Right cardiac atrium (tissue), 5 donors: ENCODE measurements at regions not wholly inside any gene's neighbourhood (a gene's known extent, or its start where the extent isn't known, plus 50 kb on each side); places are given as distances from the start of the nearest gene placed in this dataset.

Source experiments
- ATAC-seq, 2 donors: fragments of 200-7000 bp; cut with Tn5 transposase; one replicate each; pipeline versions ENCODE4 v1.8.0 to v1.9.1; 2020; ENCODE audit warnings: moderate library complexity in 2 of 2, mild to moderate bottlenecking in 1 of 2
- DNase-seq, 3 donors: peaks; one replicate each; pipeline ENCODE4 v3.0.0-alpha.2; 2020
- H3K27ac ChIP-seq: one replicate; pipeline ENCODE4 v1.5.1; 2013; ENCODE audit warnings: mild to moderate bottlenecking, low read length, control low read depth, moderate library complexity
- H3K27me3 ChIP-seq: one replicate; pipeline ENCODE4 v1.6.1; 2013; ENCODE audit not compliant: control insufficient read depth, insufficient read depth
- H3K4me1 ChIP-seq: one replicate; pipeline ENCODE4 v1.6.1; 2013; ENCODE audit warnings: low read length; ENCODE audit not compliant: control insufficient read depth, insufficient read depth
- H3K4me3 ChIP-seq: one replicate; pipeline ENCODE4 v1.5.1; 2013; ENCODE audit warnings: low read length, control low read depth
- H3K9me3 ChIP-seq: one replicate; pipeline ENCODE4 v1.6.1; 2013; ENCODE audit warnings: low read length; ENCODE audit not compliant: control insufficient read depth
- WGBS: extraction: QIAGEN DNeasy Blood & Tissue Kit; methylation state at CpG from one replicate; pipeline ENCODE4 v1.1.7; 2013; 5-methylcytosine and 5-hydroxymethylcytosine counted together
- intact Hi-C, 4 donors: fragments of 100-400 bp; cut with DNase I; formaldehyde crosslinking; loops; one replicate each; pipeline versions ENCODE4 v1.11.0 to v1.14.0; 2022 to 2023
- donor health status: healthy with polysubstance abuse.
- donor health status: DM: no; HTN: yes; CAD: no.
- donor health status: DM: no; HTN: no; CAD: no.
- donor health status: DM: no; HTN: yes; CAD: no; lungs with severe emphysema.
- donor health status: DM: yes; HTN: yes; CAD: no.

- ATAC-seq (no peak), DNase-seq (no peak)
- 88% methylated on average over 2 of the region's 2 CpGs for whole genome bisulfite sequencing
- no peak overlapping the region for H3K27ac ChIP-seq
- no peak overlapping the region for H3K4me3 ChIP-seq
- intact Hi-C loops: no loop called here
- H3K9me3 ChIP-seq: no peaks in the 10 kb centered on the region
- no peaks in the 10 kb centered on the region for H3K4me1 ChIP-seq
- no peaks in the 10 kb centered on the region for H3K27me3 ChIP-seq
These were observed 192.8 kb upstream of the LYPLAL1 start for GRCh38 chr1:218980881-218981280.

DNA sequence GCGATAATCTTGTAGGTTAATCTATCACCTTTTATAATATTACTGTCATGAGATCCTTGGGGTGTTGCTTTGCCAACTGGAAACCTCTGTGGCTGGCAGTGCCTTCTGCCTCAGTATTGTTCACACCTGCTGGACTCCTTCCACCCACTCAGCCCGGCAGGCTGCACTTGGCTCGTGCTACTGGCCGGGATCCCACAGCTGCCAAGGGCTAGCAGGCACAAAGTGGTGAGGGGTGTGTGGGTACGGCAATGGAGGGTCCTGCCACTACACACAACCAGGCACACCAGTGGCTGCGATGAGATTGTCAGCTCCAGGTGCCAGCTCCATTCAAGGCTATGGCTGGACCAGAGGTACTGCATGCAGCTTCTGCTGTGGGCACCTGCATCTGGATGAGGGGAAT lies 191.2 kb upstream of the LYPLAL1 start:
- DNase-seq (peak in 1 of 3 donors; percentile 52), ATAC-seq (no peak)
- no peaks in the 10 kb centered on the region for H3K9me3 ChIP-seq
- H3K4me3 ChIP-seq: no peak overlapping the region
- intact Hi-C loops: no loop called here
- 93% methylated on average over 6 of the region's 6 CpGs for WGBS
- H3K27me3 ChIP-seq: no peaks in the 10 kb centered on the region
- no peaks in the 10 kb centered on the region for H3K4me1 ChIP-seq
- no peak overlapping the region for H3K27ac ChIP-seq

GRCh38 chr1:218983433-218983832 lies 190.2 kb upstream of the LYPLAL1 start:
- intact Hi-C loops: no loop called here
- H3K4me1 ChIP-seq: no peaks in the 10 kb centered on the region
- DNase-seq (peak in 1 of 3 donors; percentile 38), ATAC-seq (no peak)
- H3K4me3 ChIP-seq: no peak overlapping the region
- no peaks in the 10 kb centered on the region for H3K9me3 ChIP-seq
- WGBS: 95% methylated on average over 9 of the region's 9 CpGs
- no peak overlapping the region for H3K27ac ChIP-seq
- H3K27me3 ChIP-seq: no peaks in the 10 kb centered on the region

DNA sequence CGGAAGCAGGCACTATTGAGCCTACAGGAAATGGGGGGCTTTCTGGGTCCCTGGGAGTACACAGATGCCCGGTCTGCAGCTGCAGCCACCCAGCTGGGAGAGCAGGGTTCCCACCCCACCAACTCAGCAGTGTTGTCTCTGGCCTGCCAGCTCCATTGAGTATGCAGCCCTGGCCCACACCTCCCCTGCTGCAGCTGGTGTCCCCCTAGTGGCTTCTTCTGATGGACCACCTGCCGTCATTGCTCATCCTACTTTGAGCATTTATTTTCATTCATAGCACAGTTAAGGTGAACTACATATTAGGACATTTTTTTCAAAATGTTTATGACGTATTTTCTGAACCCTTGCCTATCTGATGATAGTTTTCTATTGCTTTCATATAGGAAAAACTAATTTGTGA lies 189.8 kb upstream of the LYPLAL1 start:
- no peaks in the 10 kb centered on the region for H3K9me3 ChIP-seq
- DNase-seq (peak in 1 of 3 donors; percentile 35), ATAC-seq (no peak)
- intact Hi-C loops: no loop called here
- H3K27me3 ChIP-seq: no peaks in the 10 kb centered on the region
- no peaks in the 10 kb centered on the region for H3K4me1 ChIP-seq
- H3K27ac ChIP-seq: no peak overlapping the region
- H3K4me3 ChIP-seq: no peak overlapping the region
- 86% methylated on average over 4 of the region's 4 CpGs for WGBS

GRCh38 chr1:218985424-218985984 lies 188.2 kb upstream of the LYPLAL1 start:
- H3K4me3 ChIP-seq: no peak overlapping the region
- ATAC-seq: no peak
- no peak for DNase-seq
- H3K27ac ChIP-seq: no peak overlapping the region
- WGBS: 58% methylated on average over 2 of the region's 2 CpGs
- H3K4me1 ChIP-seq: no peaks in the 10 kb centered on the region
- H3K9me3 ChIP-seq: no peaks in the 10 kb centered on the region
- intact Hi-C loops: no loop called here
- no peaks in the 10 kb centered on the region for H3K27me3 ChIP-seq

DNA sequence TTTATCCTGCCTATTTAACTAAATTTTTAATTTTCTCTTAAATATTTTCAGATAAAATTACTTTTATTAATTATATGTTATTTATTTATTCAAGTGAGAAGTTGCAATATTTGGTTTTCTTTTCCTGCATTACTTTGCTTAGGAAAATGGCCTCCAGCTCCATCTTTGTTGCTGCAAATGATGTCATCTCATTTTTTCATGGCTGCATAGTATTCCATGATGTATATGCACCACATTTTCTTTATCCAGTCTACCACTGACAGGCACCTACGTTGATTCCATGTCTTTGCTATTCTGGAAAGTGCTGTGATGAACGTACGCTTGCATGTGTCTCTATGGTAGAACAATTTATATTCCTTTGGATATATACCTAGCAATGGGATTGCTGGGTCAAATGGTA lies 186.9 kb upstream of the LYPLAL1 start:
- Histone ChIP-seq H3K4me1 (no peaks in the 10 kb centered on the region), H3K9me3 (no peaks in the 10 kb centered on the region), H3K27ac (no peak overlapping the region), H3K27me3 (no peaks in the 10 kb centered on the region), H3K4me3 (no peak overlapping the region)
- ATAC-seq (no peak), DNase-seq (no peak)
- 93% methylated on average over 3 of the region's 3 CpGs for WGBS
- intact Hi-C loops: no loop called here

- ATAC-seq (no peak), DNase-seq (peak in 1 of 3 donors; percentile 37)
- Histone ChIP-seq H3K27ac (no peak overlapping the region), H3K27me3 (no peaks in the 10 kb centered on the region), H3K4me1 (no peaks in the 10 kb centered on the region), H3K4me3 (no peak overlapping the region), H3K9me3 (no peaks in the 10 kb centered on the region)
- intact Hi-C loops: no loop called here
- 97% methylated on average over 1 of the region's 1 CpG for WGBS
These were observed 183.7 kb upstream of the LYPLAL1 start for GRCh38 chr1:218990019-218990418.

GRCh38 chr1:218991089-218991488 lies 182.6 kb upstream of the LYPLAL1 start:
- no peak overlapping the region for H3K4me3 ChIP-seq
- no peaks in the 10 kb centered on the region for H3K4me1 ChIP-seq
- no peaks in the 10 kb centered on the region for H3K9me3 ChIP-seq
- DNase-seq (no peak), ATAC-seq (no peak)
- no peaks in the 10 kb centered on the region for H3K27me3 ChIP-seq
- intact Hi-C loops: no loop called here
- 88% methylated on average over 1 of the region's 1 CpG for WGBS
- H3K27ac ChIP-seq: no peak overlapping the region

- Histone ChIP-seq H3K27ac (no peak overlapping the region), H3K4me3 (no peak overlapping the region), H3K4me1 (no peaks in the 10 kb centered on the region), H3K9me3 (no peaks in the 10 kb centered on the region), H3K27me3 (no peaks in the 10 kb centered on the region)
- ATAC-seq (no peak), DNase-seq (no peak)
- intact Hi-C loops: no loop called here
- WGBS: 97% methylated on average over 1 of the region's 1 CpG
These were observed 179.1 kb upstream of the LYPLAL1 start for GRCh38 chr1:218994615-218995014.

GRCh38 chr1:218995091-218995665 lies 178.5 kb upstream of the LYPLAL1 start:
- intact Hi-C loops: no loop called here
- 67% methylated on average over 3 of the region's 3 CpGs for WGBS
- DNase-seq (no peak), ATAC-seq (no peak)
- H3K27me3 ChIP-seq: no peaks in the 10 kb centered on the region
- no peaks in the 10 kb centered on the region for H3K9me3 ChIP-seq
- no peaks in the 10 kb centered on the region for H3K4me1 ChIP-seq
- no peak overlapping the region for H3K27ac ChIP-seq
- no peak overlapping the region for H3K4me3 ChIP-seq

DNA sequence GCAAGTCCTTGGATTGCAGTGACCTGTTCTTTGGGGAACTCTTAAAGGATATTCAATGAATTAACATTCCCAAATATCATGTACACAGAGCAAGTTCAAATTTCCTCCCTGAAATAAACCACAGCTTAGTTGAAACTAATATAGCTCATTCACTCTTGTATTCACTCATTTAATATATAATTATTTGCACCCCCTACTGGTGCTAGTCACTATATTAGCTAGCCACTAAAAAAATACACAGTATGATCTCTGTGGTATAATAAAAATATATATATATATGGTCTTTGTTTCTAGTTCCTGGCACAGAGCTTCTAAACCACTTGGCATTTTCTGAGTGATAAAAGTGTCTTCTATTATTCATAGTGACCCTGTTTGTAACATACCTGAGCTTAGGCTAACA lies 177.3 kb upstream of the LYPLAL1 start:
- H3K9me3 ChIP-seq: no peaks in the 10 kb centered on the region
- no peak overlapping the region for H3K27ac ChIP-seq
- intact Hi-C loops: no loop called here
- H3K4me1 ChIP-seq: no peaks in the 10 kb centered on the region
- ATAC-seq: no peak
- DNase-seq: no peak
- H3K4me3 ChIP-seq: no peak overlapping the region
- H3K27me3 ChIP-seq: no peaks in the 10 kb centered on the region

- intact Hi-C loops: no loop called here
- Histone ChIP-seq H3K27me3 (no peaks in the 10 kb centered on the region), H3K4me1 (no peaks in the 10 kb centered on the region), H3K9me3 (no peaks in the 10 kb centered on the region), H3K27ac (no peak overlapping the region), H3K4me3 (no peak overlapping the region)
- DNase-seq (no peak), ATAC-seq (no peak)
- 59% methylated on average over 1 of the region's 1 CpG for WGBS
These were observed 173.7 kb upstream of the LYPLAL1 start for GRCh38 chr1:219000005-219000404.
